Fibroblast of lung (primary cell): ENCODE measurements at regions not wholly inside any gene's neighbourhood (a gene's known extent, or its start where the extent isn't known, plus 50 kb on each side); places are given as distances from the start of the nearest gene placed in this dataset.

Experiments
- CTCF ChIP-seq, 2 donors: IDR thresholded peaks in 1 of 2; conservative IDR thresholded peaks in 1 of 2; 1 replicate in 1 of 2; 2 replicates in 1 of 2; pipeline ENCODE4 v1.5.1; 2011 to 2012; ENCODE audit warnings: low read length in 2 of 2, control low read depth in 1 of 2, inconsistent platforms in 1 of 2, low read depth in 1 of 2, mild to moderate bottlenecking in 1 of 2
- EZH2 ChIP-seq: IDR thresholded peaks from 2 replicates; pipeline ENCODE4 v1.5.1; 2012; ENCODE audit warnings: low read length, control low read depth, mild to moderate bottlenecking; ENCODE audit errors: missing control alignments

- no peak for TF ChIP-seq CTCF (conservative IDR thresholded peaks at IDR 0.05 in 1 of 2, IDR thresholded peaks at IDR 0.05 in 1 of 2; ENCODE audit: low read depth in 1 of 2, low read length in 2 of 2)
- TF ChIP-seq EZH2, result no peak
Measured at GRCh38 chr4:180512801-180513475, 1730.3 kb upstream of the TENM3 start.
